ENCODE measurements at regions not wholly inside any gene's neighbourhood (a gene's known extent, or its start where the extent isn't known, plus 50 kb on each side); places are given as distances from the start of the nearest gene placed in this dataset.

DNA sequence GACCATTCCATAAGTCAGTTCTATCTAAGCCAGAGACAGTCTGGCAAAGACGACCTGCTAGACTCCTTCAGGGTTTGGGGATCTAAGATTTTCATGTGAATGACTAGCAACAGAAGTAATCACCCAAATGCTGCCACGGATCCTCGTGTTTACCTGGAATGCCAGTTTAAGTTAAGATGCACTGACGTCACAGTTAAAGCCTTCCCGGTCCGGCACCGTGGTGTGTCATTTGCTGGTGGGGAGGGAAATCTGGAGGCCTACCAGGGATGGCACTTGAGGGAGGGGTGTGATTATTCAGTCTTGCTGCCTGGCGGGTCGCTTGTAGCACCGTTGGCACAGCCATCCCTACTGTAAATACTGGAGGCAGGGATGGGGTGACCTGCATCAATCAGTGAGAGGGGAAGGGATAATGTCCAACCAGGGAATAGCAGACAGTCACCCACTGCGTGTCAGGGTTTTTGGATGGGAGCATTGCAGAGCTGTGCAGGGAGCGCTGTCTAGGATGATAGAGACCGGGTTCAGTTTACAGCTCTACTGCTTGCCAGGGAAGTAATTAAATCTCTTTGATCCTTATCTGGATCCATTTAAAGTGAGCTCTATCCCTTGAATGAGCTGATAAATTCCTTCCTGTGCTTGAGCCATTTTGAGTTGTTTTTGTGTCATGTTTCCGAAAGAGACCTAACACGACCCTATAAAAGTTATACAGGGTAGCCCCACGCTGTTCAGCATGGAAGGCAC, 764.7 kb upstream of the EEF2KMT start:
- intact Hi-C loops (cut with DNase I) = no loop called here
- 37 to 49% methylated on average over 8 to 16 of the region's 16 CpGs for WGBS, 2 donors

GRCh38 chr16:5861241-5861640, 763.6 kb upstream of the EEF2KMT start:
- ATAC-seq (no peak), DNase-seq (no peak)
- no peak overlapping the region for H3K4me3 ChIP-seq
- intact Hi-C loops (cut with DNase I) = no loop called here
- H3K9me3 ChIP-seq = no peaks in the 10 kb centered on the region
- H3K27ac ChIP-seq = no peak overlapping the region
- H3K4me1 ChIP-seq = no peaks in the 10 kb centered on the region
- no peaks in the 10 kb centered on the region for H3K27me3 ChIP-seq
- no peaks in the 10 kb centered on the region for H3K36me3 ChIP-seq (replicated peaks in 1 of 2; ENCODE audit: insufficient read depth in 1 of 2, low read depth in 2 of 2)
- TF ChIP-seq CTCF (IDR thresholded peaks at IDR 0.05) (no peak), POLR2A (IDR thresholded peaks at IDR 0.05) (no peak)
- 43 to 45% methylated on average over 4 to 5 of the region's 5 CpGs for WGBS, 2 donors

More for the DNA sequence above, 764.7 kb upstream of the EEF2KMT start:
- Histone ChIP-seq H3K36me3 (replicated peaks in 1 of 2; ENCODE audit: insufficient read depth in 1 of 2, low read depth in 2 of 2) (no peaks in the 10 kb centered on the region), H3K27me3 (no peaks in the 10 kb centered on the region), H3K9me3 (no peaks in the 10 kb centered on the region), H3K4me1 (no peaks in the 10 kb centered on the region), H3K27ac (no peak overlapping the region), H3K4me3 (no peak overlapping the region)
- ATAC-seq (no peak), DNase-seq (no peak)
- TF ChIP-seq POLR2A (IDR thresholded peaks at IDR 0.05) (no peak), CTCF (IDR thresholded peaks at IDR 0.05) (no peak)

DNA sequence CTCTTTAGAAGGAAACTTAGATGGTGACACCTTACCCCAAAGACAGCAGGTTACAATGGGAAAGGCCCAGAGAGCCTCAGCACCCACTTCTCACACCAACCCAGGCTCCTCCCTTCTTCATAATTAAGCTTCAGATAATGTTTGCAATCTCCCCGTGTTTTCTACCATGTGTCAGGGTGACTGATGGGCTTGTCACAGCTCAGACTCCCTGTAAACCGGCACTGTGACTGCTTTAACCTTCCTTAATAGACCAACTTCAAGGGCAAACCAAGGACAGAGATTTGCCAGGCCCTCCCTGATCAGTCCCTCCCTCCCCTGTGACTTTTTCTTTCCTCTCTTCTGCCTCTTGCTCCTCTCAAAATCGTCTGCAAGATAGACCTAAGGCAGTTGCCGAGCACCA, 760.6 kb upstream of the EEF2KMT start:
- Histone ChIP-seq H3K4me1 (no peaks in the 10 kb centered on the region), H3K27me3 (no peaks in the 10 kb centered on the region), H3K4me3 (no peak overlapping the region), H3K27ac (no peak overlapping the region), H3K36me3 (replicated peaks in 1 of 2; ENCODE audit: insufficient read depth in 1 of 2, low read depth in 2 of 2) (no peaks in the 10 kb centered on the region), H3K9me3 (no peaks in the 10 kb centered on the region)
- WGBS, 2 donors = 27 to 28% methylated on average over 4 of the region's 4 CpGs
- TF ChIP-seq CTCF (IDR thresholded peaks at IDR 0.05) (no peak), POLR2A (IDR thresholded peaks at IDR 0.05) (no peak)
- no peak for ATAC-seq
- DNase-seq = no peak
- intact Hi-C loops (cut with DNase I) = no loop called here

- Histone ChIP-seq H3K27ac (no peak overlapping the region), H3K4me1 (no peaks in the 10 kb centered on the region), H3K9me3 (no peaks in the 10 kb centered on the region), H3K4me3 (no peak overlapping the region), H3K36me3 (replicated peaks in 1 of 2; ENCODE audit: insufficient read depth in 1 of 2, low read depth in 2 of 2) (no peaks in the 10 kb centered on the region), H3K27me3 (no peaks in the 10 kb centered on the region)
- intact Hi-C loops (cut with DNase I) = no loop called here
- 75 to 76% methylated on average over 5 of the region's 5 CpGs for WGBS, 2 donors
- no peak for ATAC-seq
- no peak for TF ChIP-seq POLR2A (IDR thresholded peaks at IDR 0.05)
- no peak for TF ChIP-seq CTCF (IDR thresholded peaks at IDR 0.05)
- no peak for DNase-seq
Measured at GRCh38 chr16:5854027-5854426, 756.4 kb upstream of the EEF2KMT start.

DNA sequence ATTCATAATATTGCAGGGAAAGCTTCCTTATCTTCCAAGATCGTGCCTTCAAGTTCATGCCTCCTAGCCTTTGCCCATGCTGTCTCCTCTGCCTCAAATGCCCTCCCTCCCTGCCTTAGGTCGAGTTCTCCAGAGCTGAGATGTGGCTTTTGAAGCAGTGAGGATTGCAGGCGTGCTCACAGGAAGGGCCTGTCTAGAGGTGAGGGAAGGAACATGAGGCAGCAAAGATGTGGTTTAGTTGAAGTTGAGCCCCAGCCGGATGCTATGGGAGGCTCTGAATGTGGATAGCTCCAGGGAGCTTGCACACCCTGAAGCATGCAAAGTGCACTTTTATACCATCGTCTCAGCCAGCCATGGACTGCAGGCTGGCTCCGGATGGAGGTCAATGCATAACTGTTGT, 754.6 kb upstream of the EEF2KMT start:
- DNase-seq = no peak
- intact Hi-C loops (cut with DNase I) = no loop called here
- H3K9me3 ChIP-seq = no peaks in the 10 kb centered on the region
- no peaks in the 10 kb centered on the region for H3K4me1 ChIP-seq
- no peak overlapping the region for H3K27ac ChIP-seq
- WGBS, 2 donors = 35 to 47% methylated on average over 5 to 6 of the region's 6 CpGs
- no peaks in the 10 kb centered on the region for H3K27me3 ChIP-seq
- H3K4me3 ChIP-seq = no peak overlapping the region
- ATAC-seq = no peak
- TF ChIP-seq CTCF (IDR thresholded peaks at IDR 0.05) (no peak), POLR2A (IDR thresholded peaks at IDR 0.05) (no peak)
- H3K36me3 ChIP-seq (replicated peaks in 1 of 2; ENCODE audit: insufficient read depth in 1 of 2, low read depth in 2 of 2) = no peaks in the 10 kb centered on the region
